ENCODE measurements at regions not wholly inside any gene's neighbourhood (a gene's known extent, or its start where the extent isn't known, plus 50 kb on each side); places are given as distances from the start of the nearest gene placed in this dataset.
A peak's percentile ranks its signal among the peaks of the same experiment; 100 is the strongest.
"Not testable (repeated sequence)": the region's sequence is repeated elsewhere in the genome, so short reads cannot be mapped to it uniquely, and the experiment has no call there.

GRCh38 chrX:85544609-85545008 is 165.1 kb upstream of the POF1B start:
- no peak for DNase-seq (ENCODE audit: low spot score)
- Histone ChIP-seq H3K27me3 (ENCODE audit: control insufficient read depth in 4 of 4, insufficient read depth in 4 of 4, low read length in 3 of 4) (no peaks in the 10 kb centered on the region), H3K36me3 (ENCODE audit: control insufficient read depth in 4 of 4, insufficient read depth in 3 of 4, low read depth in 1 of 4, low read length in 3 of 4) (no peaks in the 10 kb centered on the region), H3K4me3 (ENCODE audit: low read depth in 1 of 3, low read length in 3 of 3) (no peak overlapping the region), H3K9ac (ENCODE audit: low read depth in 1 of 2, low read length in 2 of 2) (no peak overlapping the region), H3K4me1 (ENCODE audit: control insufficient read depth in 4 of 4, insufficient read depth in 4 of 4, low read length in 3 of 4) (no peaks in the 10 kb centered on the region), H3K9me3 (ENCODE audit: control insufficient read depth in 4 of 4, low read length in 3 of 4) (no peaks in the 10 kb centered on the region), H3K27ac (ENCODE audit: low read depth in 1 of 2, low read length in 2 of 2) (no peak overlapping the region)
- WGBS, result 7% methylated on average over 4 of the region's 4 CpGs
- TF ChIP-seq TAF1 (conservative IDR thresholded peaks at IDR 0.05) (no peak), FOXA1 (IDR thresholded peaks at IDR 0.05) (no peak), RAD21 (IDR thresholded peaks at IDR 0.05) (peak; percentile 47 to 60)

GRCh38 chrX:85543866-85544265 is 164.4 kb upstream of the POF1B start:
- H3K4me1 ChIP-seq (ENCODE audit: control insufficient read depth in 4 of 4, insufficient read depth in 4 of 4, low read length in 3 of 4), result no peaks in the 10 kb centered on the region
- 82% methylated on average over 3 of the region's 3 CpGs for WGBS
- no peak overlapping the region for H3K9ac ChIP-seq (ENCODE audit: low read depth in 1 of 2, low read length in 2 of 2)
- H3K4me3 ChIP-seq (ENCODE audit: low read depth in 1 of 3, low read length in 3 of 3), result no peak overlapping the region
- H3K27ac ChIP-seq (ENCODE audit: low read depth in 1 of 2, low read length in 2 of 2), result no peak overlapping the region
- no peaks in the 10 kb centered on the region for H3K27me3 ChIP-seq (ENCODE audit: control insufficient read depth in 4 of 4, insufficient read depth in 4 of 4, low read length in 3 of 4)
- no peaks in the 10 kb centered on the region for H3K36me3 ChIP-seq (ENCODE audit: control insufficient read depth in 4 of 4, insufficient read depth in 3 of 4, low read depth in 1 of 4, low read length in 3 of 4)
- no peaks in the 10 kb centered on the region for H3K9me3 ChIP-seq (ENCODE audit: control insufficient read depth in 4 of 4, low read length in 3 of 4)
- DNase-seq (ENCODE audit: low spot score), result no peak
- TF ChIP-seq ATF3 (IDR thresholded peaks at IDR 0.05) (no peak), EGR1 (IDR thresholded peaks at IDR 0.05; ENCODE audit: low read depth in 2 of 2) (no peak), HNF4A (conservative IDR thresholded peaks at IDR 0.05) (no peak), YY1 (IDR thresholded peaks at IDR 0.05) (no peak), RXRA (IDR thresholded peaks at IDR 0.05) (no peak), ZBTB33 (IDR thresholded peaks at IDR 0.05) (no peak)

- H3K36me3 ChIP-seq (ENCODE audit: control insufficient read depth in 4 of 4, insufficient read depth in 3 of 4, low read depth in 1 of 4, low read length in 3 of 4); H3K27me3 ChIP-seq (ENCODE audit: control insufficient read depth in 4 of 4, insufficient read depth in 4 of 4, low read length in 3 of 4); H3K27ac ChIP-seq (ENCODE audit: low read depth in 1 of 2, low read length in 2 of 2); H3K4me3 ChIP-seq (ENCODE audit: low read depth in 1 of 3, low read length in 3 of 3); H3K9me3 ChIP-seq (ENCODE audit: control insufficient read depth in 4 of 4, low read length in 3 of 4); DNase-seq (ENCODE audit: low spot score); H3K4me1 ChIP-seq (ENCODE audit: control insufficient read depth in 4 of 4, insufficient read depth in 4 of 4, low read length in 3 of 4); H3K9ac ChIP-seq (ENCODE audit: low read depth in 1 of 2, low read length in 2 of 2): not testable (repeated sequence)
- 97% methylated on average over 17 of the region's 17 CpGs for WGBS
Observed at GRCh38 chrX:85529141-85529540, 149.7 kb upstream of the POF1B start.

GRCh38 chrX:85517994-85518718 is 138.7 kb upstream of the POF1B start:
- WGBS, result 81% methylated on average over 2 of the region's 2 CpGs
- H3K27ac ChIP-seq (ENCODE audit: low read depth in 1 of 2, low read length in 2 of 2), result no peak overlapping the region
- no peak overlapping the region for H3K4me3 ChIP-seq (ENCODE audit: low read depth in 1 of 3, low read length in 3 of 3)
- H3K9ac ChIP-seq (ENCODE audit: low read depth in 1 of 2, low read length in 2 of 2), result no peak overlapping the region
- no peaks in the 10 kb centered on the region for H3K4me1 ChIP-seq (ENCODE audit: control insufficient read depth in 4 of 4, insufficient read depth in 4 of 4, low read length in 3 of 4)
- H3K27me3 ChIP-seq (ENCODE audit: control insufficient read depth in 4 of 4, insufficient read depth in 4 of 4, low read length in 3 of 4), result no peaks in the 10 kb centered on the region
- H3K36me3 ChIP-seq (ENCODE audit: control insufficient read depth in 4 of 4, insufficient read depth in 3 of 4, low read depth in 1 of 4, low read length in 3 of 4), result no peaks in the 10 kb centered on the region
- no peaks in the 10 kb centered on the region for H3K9me3 ChIP-seq (ENCODE audit: control insufficient read depth in 4 of 4, low read length in 3 of 4)
- DNase-seq (ENCODE audit: low spot score), result no peak
- TF ChIP-seq ZBTB33 (IDR thresholded peaks at IDR 0.05) (no peak), SP1 (IDR thresholded peaks at IDR 0.05) (no peak), RXRA (IDR thresholded peaks at IDR 0.05) (no peak), EGR1 (IDR thresholded peaks at IDR 0.05; ENCODE audit: low read depth in 2 of 2) (no peak), TAF1 (conservative IDR thresholded peaks at IDR 0.05) (no peak), NR2F2 (IDR thresholded peaks at IDR 0.05) (no peak), ATF3 (IDR thresholded peaks at IDR 0.05) (no peak), RAD21 (IDR thresholded peaks at IDR 0.05) (no peak), JUND (IDR thresholded peaks at IDR 0.05) (no peak), HNF4G (IDR thresholded peaks at IDR 0.05) (no peak), FOXA2 (IDR thresholded peaks at IDR 0.05) (no peak), YY1 (IDR thresholded peaks at IDR 0.05) (no peak), REST (IDR thresholded peaks at IDR 0.05) (no peak)

Measured in liver (tissue), 7 donors.